GM12878 (cell line): ENCODE measurements at regions not wholly inside any gene's neighbourhood (a gene's known extent, or its start where the extent isn't known, plus 50 kb on each side); places are given as distances from the start of the nearest gene placed in this dataset.

Experiments
- ATAC-seq: fragments of 200-7000 bp; cut with Tn5 transposase; 3 replicates; pipeline ENCODE4 v1.9.1; 2020; ENCODE audit warnings: mild to moderate bottlenecking, moderate library complexity
- BruUV-seq: library from RNA; stranded (reverse); fragments of 400-500 nt; replicated peaks from 2 replicates; lab custom pipeline; 2021; lab: Mats Ljungman, UMichigan
- CTCF ChIA-PET: fragments of 300-600 bp; sonication (Branson Sonifier 250); formaldehyde crosslinking; extraction: SDS; loops from one replicate; lab custom pipeline; 2021; ENCODE audit warnings: inconsistent platforms; lab: Yijun Ruan, JAX
- POLR2A ChIA-PET: fragments of 350-600 bp; formaldehyde crosslinking; extraction: SDS; loops from one replicate; lab custom pipeline; 2021; ENCODE audit warnings: inconsistent platforms; lab: Charles Lee
- RAD21 ChIA-PET: fragments of 300-600 bp; sonication (Branson Sonifier 250); formaldehyde crosslinking; loops from one replicate; lab custom pipeline; 2023; ENCODE audit warnings: antibody characterized with exemption; ENCODE audit not compliant: unreplicated experiment; lab: Charles Lee
- SMC1A ChIA-PET: fragments of 300-600 bp; sonication (Branson Sonifier 250); formaldehyde crosslinking; loops from one replicate; lab custom pipeline; 2023; ENCODE audit not compliant: unreplicated experiment, uncharacterized antibody; lab: Charles Lee
- DNase-seq: peaks from one replicate; pipeline ENCODE4 v3.0.0-alpha.2; 2011; ENCODE audit warnings: low read depth, low spot score
- FAIRE-seq: peaks from 3 replicates; lab custom pipeline; 2011; peaks lifted over from hg19 to GRCh38; lab: Jason Lieb, UNC
- H2AFZ ChIP-seq: 2 replicates; pipeline ENCODE4 v1.6.0; 2011; ENCODE audit warnings: low read depth, low read length, control low read depth; ENCODE audit not compliant: control insufficient read depth
- H3K27ac ChIP-seq: 2 replicates; pipeline ENCODE4 v1.5.1; 2011; ENCODE audit warnings: control low read depth; ENCODE audit not compliant: control insufficient read depth, insufficient read depth
- H3K27me3 ChIP-seq, 2 experiments: replicated peaks in 1 of 2; 2 replicates each; pipeline versions ENCODE4 v1.6.0 to v1.6.1; 2011; ENCODE audit warnings: low read length in 1 of 2; ENCODE audit not compliant: control insufficient read depth in 2 of 2, insufficient read depth in 2 of 2
- H3K36me3 ChIP-seq, 2 experiments: 2 replicates each; pipeline ENCODE4 v1.5.1; 2011; ENCODE audit warnings: low read length in 1 of 2; ENCODE audit not compliant: control insufficient read depth in 2 of 2, insufficient read depth in 2 of 2
- H3K4me1 ChIP-seq: 2 replicates; pipeline ENCODE4 v1.6.1; 2011; ENCODE audit warnings: mild to moderate bottlenecking, low read length, moderate library complexity, mixed read lengths; ENCODE audit not compliant: control insufficient read depth, insufficient read depth
- H3K4me2 ChIP-seq: 2 replicates; pipeline ENCODE4 v1.6.0; 2011; ENCODE audit warnings: control low read depth; ENCODE audit not compliant: control insufficient read depth, insufficient read depth
- H3K4me3 ChIP-seq: fragments of 200-600 bp; sonication (generic); 2 replicates; pipeline ENCODE4 v1.5.1; 2016
- H3K79me2 ChIP-seq: 2 replicates; pipeline ENCODE4 v1.6.0; 2011; ENCODE audit warnings: low read length; ENCODE audit not compliant: control insufficient read depth, insufficient read depth
- H3K9ac ChIP-seq: 2 replicates; pipeline ENCODE4 v1.8.0; 2011; ENCODE audit warnings: low read length, control low read depth, mixed read lengths; ENCODE audit not compliant: control insufficient read depth, insufficient read depth
- H3K9me3 ChIP-seq: replicated peaks from 3 replicates; pipeline ENCODE4 v1.5.1; 2011; ENCODE audit warnings: mild to moderate bottlenecking, low read length; ENCODE audit not compliant: control insufficient read depth, insufficient read depth
- H4K20me1 ChIP-seq: 2 replicates; pipeline ENCODE4 v1.6.0; 2011; ENCODE audit not compliant: control insufficient read depth, insufficient read depth
- ASH2L ChIP-seq: fragments of 300-600, 200-600 bp; sonication (generic); IDR thresholded peaks from 2 replicates; pipeline ENCODE4 v1.6.1; 2017; ENCODE audit warnings: low read depth, mild to moderate bottlenecking, borderline replicate concordance
- DPF2 ChIP-seq: fragments of 450-650 bp; IDR thresholded peaks from 2 replicates; pipeline ENCODE4 v1.6.1; 2017; ENCODE audit warnings: mild to moderate bottlenecking
- EZH2 ChIP-seq: IDR thresholded peaks from 2 replicates; pipeline ENCODE4 v1.6.1; 2012; ENCODE audit warnings: low read depth, mild to moderate bottlenecking, control low read depth, inconsistent platforms, low read length, borderline replicate concordance; ENCODE audit not compliant: control insufficient read depth
- KAT2A ChIP-seq: conservative IDR thresholded peaks from 2 replicates; pipeline ENCODE4 v1.6.1; 2011; ENCODE audit warnings: low read depth, low read length; ENCODE audit not compliant: control insufficient read depth
- MLLT1 ChIP-seq: fragments of 450-650 bp; IDR thresholded peaks from 2 replicates; pipeline ENCODE4 v1.6.1; 2016; ENCODE audit warnings: mild to moderate bottlenecking
- SMC3 ChIP-seq: IDR thresholded peaks from 2 replicates; pipeline ENCODE4 v1.6.1; 2011; ENCODE audit warnings: low read length, improper control_type of control experiment, borderline replicate concordance
- TAF1 ChIP-seq: IDR thresholded peaks from 2 replicates; pipeline ENCODE4 v1.6.1; 2011; ENCODE audit warnings: mild to moderate bottlenecking, low read depth, low read length, borderline replicate concordance
- ZNF207 ChIP-seq: fragments of 450-650 bp; IDR thresholded peaks from 2 replicates; pipeline ENCODE4 v1.6.1; 2014; ENCODE audit warnings: antibody characterized with exemption, mild to moderate bottlenecking, borderline replicate concordance
- WGBS: methylation state at CpG from one replicate; pipeline ENCODE4 v1.1.6; 2016; ENCODE audit warnings: low lambda C conversion rate; ENCODE audit not compliant: insufficient replicate concordance, insufficient coverage; ENCODE audit errors: missing lambda C conversion rate; 5-methylcytosine and 5-hydroxymethylcytosine counted together
- in situ Hi-C: fragments of 300-500 bp; cut with MboI; formaldehyde crosslinking; loops from 9 replicates; pipeline ENCODE4 v1.14.3; 2018; ENCODE audit warnings: mixed read lengths
- intact Hi-C: fragments of 100-400 bp; cut with micrococcal nuclease; formaldehyde crosslinking; loops from one replicate; pipeline ENCODE4 v1.14.2; 2022; ENCODE audit not compliant: unreplicated experiment

- Histone ChIP-seq H3K27ac (no peak overlapping the region), H3K4me1 (no peaks in the 10 kb centered on the region), H3K4me3 (no peak overlapping the region), H3K9me3 (no peaks in the 10 kb centered on the region), H3K79me2 (no peaks in the 10 kb centered on the region), H3K4me2 (no peak overlapping the region), H3K27me3 (no peaks in the 10 kb centered on the region), H2AFZ (no peak overlapping the region), H3K9ac (no peak overlapping the region), H3K36me3 (no peaks in the 10 kb centered on the region), H4K20me1 (no peaks in the 10 kb centered on the region)
- ChIA-PET CTCF (no interaction called here), POLR2A (no interaction called here), RAD21 (no interaction called here), SMC1A (no interaction called here)
- ATAC-seq (no peak), DNase-seq (no peak), FAIRE-seq (no peak)
- WGBS = 53% methylated on average over 4 of the region's 4 CpGs
- in situ Hi-C loops (no loop called here), intact Hi-C loops (no loop called here)
- TF ChIP-seq EZH2 (no peak), DPF2 (no peak), KAT2A (no peak), SMC3 (no peak), ZNF207 (no peak), TAF1 (no peak), MLLT1 (no peak), ASH2L (no peak)
- no TSS peak for BruUV-seq
Measured at GRCh38 chrX:125810856-125811255, 355.2 kb downstream of the DCAF12L2 start.
